Vagina (tissue), 2 donors: ENCODE measurements at regions not wholly inside any gene's neighbourhood (a gene's known extent, or its start where the extent isn't known, plus 50 kb on each side); places are given as distances from the start of the nearest gene placed in this dataset.
"Not testable (repeated sequence)": the region's sequence is repeated elsewhere in the genome, so short reads cannot be mapped to it uniquely, and the experiment has no call there.

Source experiments
- POLR2AphosphoS5 ChIP-seq, 2 donors: sonication (generic); formaldehyde crosslinking; IDR thresholded peaks; one replicate each; pipeline ENCODE4 v1.9.0; 2017; ENCODE audit warnings: antibody characterized with exemption in 2 of 2, mild to moderate bottlenecking in 2 of 2, low read depth in 1 of 2; ENCODE audit not compliant: insufficient read depth in 1 of 2
- TF ChIP-seq, protein P1 (sequence below), 3 experiments: fragments of 450-650 bp in 2 of 3; fragments of 200-600 bp in 1 of 3; sonication (generic) in 1 of 3; IDR thresholded peaks; one replicate each; pipeline ENCODE4 v1.5.1; 2017 to 2019; ENCODE audit warnings: antibody characterized with exemption in 3 of 3, mild to moderate bottlenecking in 2 of 3, moderate library complexity in 2 of 3

- TF ChIP-seq POLR2AphosphoS5 (IDR thresholded peaks at IDR 0.05; ENCODE audit: insufficient read depth in 1 of 2, low read depth in 1 of 2), result not testable (repeated sequence)
- TF ChIP-seq, protein P1, sequence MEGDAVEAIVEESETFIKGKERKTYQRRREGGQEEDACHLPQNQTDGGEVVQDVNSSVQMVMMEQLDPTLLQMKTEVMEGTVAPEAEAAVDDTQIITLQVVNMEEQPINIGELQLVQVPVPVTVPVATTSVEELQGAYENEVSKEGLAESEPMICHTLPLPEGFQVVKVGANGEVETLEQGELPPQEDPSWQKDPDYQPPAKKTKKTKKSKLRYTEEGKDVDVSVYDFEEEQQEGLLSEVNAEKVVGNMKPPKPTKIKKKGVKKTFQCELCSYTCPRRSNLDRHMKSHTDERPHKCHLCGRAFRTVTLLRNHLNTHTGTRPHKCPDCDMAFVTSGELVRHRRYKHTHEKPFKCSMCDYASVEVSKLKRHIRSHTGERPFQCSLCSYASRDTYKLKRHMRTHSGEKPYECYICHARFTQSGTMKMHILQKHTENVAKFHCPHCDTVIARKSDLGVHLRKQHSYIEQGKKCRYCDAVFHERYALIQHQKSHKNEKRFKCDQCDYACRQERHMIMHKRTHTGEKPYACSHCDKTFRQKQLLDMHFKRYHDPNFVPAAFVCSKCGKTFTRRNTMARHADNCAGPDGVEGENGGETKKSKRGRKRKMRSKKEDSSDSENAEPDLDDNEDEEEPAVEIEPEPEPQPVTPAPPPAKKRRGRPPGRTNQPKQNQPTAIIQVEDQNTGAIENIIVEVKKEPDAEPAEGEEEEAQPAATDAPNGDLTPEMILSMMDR (IDR thresholded peaks at IDR 0.05), result not testable (repeated sequence)
Measured at GRCh38 chr5:25438375-25438774, 793.6 kb upstream of the CDH10 start.
